MM.1S (cell line): ENCODE measurements at regions not wholly inside any gene's neighbourhood (a gene's known extent, or its start where the extent isn't known, plus 50 kb on each side); places are given as distances from the start of the nearest gene placed in this dataset.

Experiments used
- CTCF ChIP-seq: fragments of 300-600 bp; sonication (generic); IDR thresholded peaks from 2 replicates; pipeline ENCODE4 v1.5.1; 2016; ENCODE audit warnings: antibody characterized with exemption, low read length, mixed read lengths
- EZH2 ChIP-seq: fragments of 300-600 bp; sonication (generic); optimal IDR thresholded peaks from 2 replicates; pipeline ENCODE3; 2017; ENCODE audit warnings: low read depth, mild to moderate bottlenecking, antibody characterized with exemption, low read length, mixed read lengths

- no peak for TF ChIP-seq CTCF
- no peak for TF ChIP-seq EZH2
Observed at GRCh38 chr5:19042106-19042505, 945.9 kb downstream of the CDH18 start.
